Spleen (tissue), 7 donors: ENCODE measurements at regions not wholly inside any gene's neighbourhood (a gene's known extent, or its start where the extent isn't known, plus 50 kb on each side); places are given as distances from the start of the nearest gene placed in this dataset.

Experiments used
- CTCF ChIP-seq, 11 experiments: fragments of 200-600 bp in 7 of 11; fragments of 450-650 bp in 4 of 11; sonication (generic) in 4 of 11; IDR thresholded peaks in 8 of 11; conservative IDR thresholded peaks in 3 of 11; 1 replicate in 7 of 11; 2 replicates in 4 of 11; pipeline versions ENCODE4 v1.4.0 to v1.8.0; 2016 to 2021; ENCODE audit warnings: antibody characterized with exemption in 11 of 11, inconsistent platforms in 4 of 11, mild to moderate bottlenecking in 1 of 11
- POLR2A ChIP-seq, 3 donors: fragments of 450-650 bp; IDR thresholded peaks; one replicate each; pipeline ENCODE4 v1.5.1; 2017; ENCODE audit warnings: antibody characterized with exemption in 3 of 3, mild to moderate bottlenecking in 1 of 3
- POLR2AphosphoS5 ChIP-seq, 3 donors: sonication (generic); formaldehyde crosslinking; IDR thresholded peaks; one replicate each; pipeline ENCODE4 v1.5.1; 2017; ENCODE audit warnings: antibody characterized with exemption in 3 of 3
- donor health status: DM: no; HTN: no; CAD: no; lungs with moderate emphysema.
- donor health status: DM: no; HTN: no; CAD: no.
- donor health status: DM: no; HTN: no; CAD: no.

- TF ChIP-seq CTCF (IDR thresholded peaks at IDR 0.05 in 8 of 11, conservative IDR thresholded peaks at IDR 0.05 in 3 of 11): no peak
- TF ChIP-seq POLR2AphosphoS5 (IDR thresholded peaks at IDR 0.05): no peak
- no peak for TF ChIP-seq POLR2A (IDR thresholded peaks at IDR 0.05)
Measured at GRCh38 chr3:82198009-82198408, 436.6 kb upstream of the GBE1 start.
